NAMALWA (cell line): ENCODE measurements at regions not wholly inside any gene's neighbourhood (a gene's known extent, or its start where the extent isn't known, plus 50 kb on each side); places are given as distances from the start of the nearest gene placed in this dataset.

ENCODE experiments used
- DNase-seq: peaks from one replicate; pipeline ENCODE4 v3.0.0-alpha.2; 2015; ENCODE audit warnings: low spot score

- DNase-seq, result no peak
Observed at GRCh38 chr3:59698091-59698490, 648.3 kb upstream of the CFAP20DC start.

GRCh38 chr3:59696783-59697182 lies 647.0 kb upstream of the CFAP20DC start:
- DNase-seq, result no peak

GRCh38 chr3:59695860-59696259 lies 646.0 kb upstream of the CFAP20DC start:
- DNase-seq, result no peak

GRCh38 chr3:59692117-59692516 lies 642.3 kb upstream of the CFAP20DC start:
- DNase-seq, result no peak

GRCh38 chr3:59690886-59691285 lies 641.1 kb upstream of the CFAP20DC start:
- no peak for DNase-seq

- DNase-seq, result no peak
Observed at GRCh38 chr3:59688636-59689035, 638.8 kb upstream of the CFAP20DC start.

GRCh38 chr3:59685432-59685831 lies 635.6 kb upstream of the CFAP20DC start:
- DNase-seq, result no peak

- DNase-seq, result no peak
Observed at GRCh38 chr3:59684766-59685165, 634.9 kb upstream of the CFAP20DC start.

GRCh38 chr3:59680919-59681318 lies 631.1 kb upstream of the CFAP20DC start:
- no peak for DNase-seq

GRCh38 chr3:59677747-59678702 lies 628.2 kb upstream of the CFAP20DC start:
- DNase-seq, result no peak

GRCh38 chr3:59675495-59675894 lies 625.7 kb upstream of the CFAP20DC start:
- no peak for DNase-seq

GRCh38 chr3:59663076-59663850 lies 613.4 kb upstream of the CFAP20DC start:
- DNase-seq, result no peak

GRCh38 chr3:59660852-59661625 lies 611.2 kb upstream of the CFAP20DC start:
- DNase-seq, result no peak

GRCh38 chr3:59660376-59660775 lies 610.6 kb upstream of the CFAP20DC start:
- DNase-seq, result no peak

- no peak for DNase-seq
Observed at GRCh38 chr3:59659755-59660154, 609.9 kb upstream of the CFAP20DC start.

- DNase-seq, result no peak
Observed at GRCh38 chr3:59658866-59659265, 609.0 kb upstream of the CFAP20DC start.

- DNase-seq, result no peak
Observed at GRCh38 chr3:59658274-59658673, 608.4 kb upstream of the CFAP20DC start.

- DNase-seq, result no peak
Observed at GRCh38 chr3:59655418-59656015, 605.7 kb upstream of the CFAP20DC start.

GRCh38 chr3:59654480-59655417 lies 604.9 kb upstream of the CFAP20DC start:
- no peak for DNase-seq

GRCh38 chr3:59654123-59654479 lies 604.3 kb upstream of the CFAP20DC start:
- DNase-seq, result no peak
